ENCODE measurements at regions not wholly inside any gene's neighbourhood (a gene's known extent, or its start where the extent isn't known, plus 50 kb on each side); places are given as distances from the start of the nearest gene placed in this dataset.
"Not testable (repeated sequence)": the region's sequence is repeated elsewhere in the genome, so short reads cannot be mapped to it uniquely, and the experiment has no call there.

DNA sequence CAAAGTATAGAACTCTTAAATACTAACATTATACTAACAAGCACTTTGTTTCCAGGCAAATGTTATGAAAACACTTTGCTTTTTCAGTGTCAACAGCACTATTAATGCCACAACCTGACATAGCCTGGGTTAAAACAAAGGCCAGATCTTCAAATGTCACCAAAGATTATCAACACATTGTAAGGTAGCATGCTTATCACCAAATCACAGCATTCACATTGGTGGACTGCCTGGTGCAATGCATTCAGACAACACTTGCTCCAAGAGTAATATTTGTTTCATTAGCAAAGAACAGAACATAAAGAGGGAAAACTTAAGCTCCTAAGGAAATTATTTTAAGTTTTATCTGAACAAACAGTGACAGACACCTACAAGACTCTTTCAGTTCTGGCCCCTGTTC, 1361.2 kb downstream of the CDH8 start:
- no peak for DNase-seq (ENCODE audit: low spot score)

- DNase-seq (ENCODE audit: low spot score): no peak
Measured at GRCh38 chr16:60674241-60674640, 1362.0 kb downstream of the CDH8 start.

- DNase-seq (ENCODE audit: low spot score): no peak
Measured at GRCh38 chr16:60655514-60656153, 1380.6 kb downstream of the CDH8 start.

GRCh38 chr16:60651346-60651745, 1384.9 kb downstream of the CDH8 start:
- DNase-seq (ENCODE audit: low spot score): no peak

GRCh38 chr16:60648290-60648689, 1387.9 kb downstream of the CDH8 start:
- DNase-seq (ENCODE audit: low spot score): no peak

GRCh38 chr16:60647388-60647787, 1388.8 kb downstream of the CDH8 start:
- not testable (repeated sequence) for DNase-seq (ENCODE audit: low spot score)

GRCh38 chr16:60646631-60647030, 1389.6 kb downstream of the CDH8 start:
- DNase-seq (ENCODE audit: low spot score): no peak

- no peak for DNase-seq (ENCODE audit: low spot score)
Measured at GRCh38 chr16:60645541-60645940, 1390.7 kb downstream of the CDH8 start.

GRCh38 chr16:60642956-60643355, 1393.3 kb downstream of the CDH8 start:
- DNase-seq (ENCODE audit: low spot score): no peak

DNA sequence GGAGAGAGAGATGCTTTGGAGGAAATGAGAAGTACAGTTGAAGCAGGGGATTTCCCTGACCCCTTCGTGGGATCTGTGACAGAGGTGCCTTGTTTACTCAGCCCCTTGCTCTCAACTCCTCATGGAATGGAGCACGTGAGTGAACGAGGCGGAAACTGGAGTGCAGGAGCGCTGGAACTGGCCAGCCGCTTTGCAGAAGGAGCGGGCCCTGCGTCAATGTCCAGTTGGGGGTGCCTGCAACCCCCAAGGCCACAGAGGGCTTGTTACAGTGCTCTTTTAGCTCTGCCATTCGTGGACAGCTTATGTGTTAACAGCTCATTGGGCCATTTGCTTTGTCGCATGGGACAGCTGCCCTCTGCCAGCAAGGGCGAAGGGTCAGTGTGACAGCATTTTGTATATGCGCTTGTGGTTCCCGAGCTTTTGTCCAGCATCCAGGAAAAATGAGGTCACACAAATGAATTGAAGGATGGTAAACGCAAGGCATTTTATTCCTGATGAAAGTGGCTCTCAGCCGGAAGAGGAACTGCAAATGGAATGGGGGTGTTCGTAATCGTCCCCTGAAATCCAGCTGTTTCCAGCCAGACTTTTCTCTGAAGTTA, 1395.1 kb downstream of the CDH8 start:
- no peak for DNase-seq (ENCODE audit: low spot score)

DNA sequence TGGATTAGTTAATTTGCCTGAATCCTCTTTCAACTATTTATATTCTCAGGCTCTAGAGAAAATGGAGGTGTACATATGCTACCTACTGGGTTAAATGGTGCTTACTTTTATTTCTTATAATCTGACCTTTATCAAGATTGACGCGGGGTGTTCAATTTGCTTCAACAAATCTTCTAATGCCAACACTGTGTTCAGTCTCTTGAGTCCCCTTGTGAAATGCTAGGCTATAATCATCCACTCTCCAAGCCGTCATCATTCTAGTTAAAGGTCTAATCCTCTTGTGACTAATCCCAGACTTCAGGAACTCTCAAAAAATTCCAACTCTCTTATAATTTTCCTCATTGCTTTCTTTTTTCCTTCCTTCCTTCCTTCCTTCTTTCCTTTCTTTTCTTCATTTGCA, 1396.2 kb downstream of the CDH8 start:
- DNase-seq (ENCODE audit: low spot score): no peak

DNA sequence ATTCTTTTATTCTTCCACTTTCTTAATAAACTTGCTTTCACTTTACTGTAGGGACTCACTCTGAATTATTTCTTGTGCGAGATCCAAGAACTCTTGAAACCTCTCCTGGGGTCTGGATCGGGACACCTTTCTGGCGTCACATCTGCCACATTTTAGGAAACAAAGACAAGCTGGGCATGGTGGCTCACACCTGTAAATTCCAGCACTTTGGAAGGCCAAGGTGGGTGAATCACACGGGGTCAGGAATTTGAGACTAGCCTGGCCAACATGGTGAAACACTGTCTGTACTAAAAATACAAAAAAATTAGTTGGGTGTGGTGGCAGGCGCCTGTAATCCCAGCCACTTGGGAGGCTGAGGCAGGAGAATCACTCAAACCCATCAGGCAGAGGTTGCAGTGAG, 1399.6 kb downstream of the CDH8 start:
- not testable (repeated sequence) for DNase-seq (ENCODE audit: low spot score)

GRCh38 chr16:60636117-60636516, 1400.1 kb downstream of the CDH8 start:
- DNase-seq (ENCODE audit: low spot score): no peak

DNA sequence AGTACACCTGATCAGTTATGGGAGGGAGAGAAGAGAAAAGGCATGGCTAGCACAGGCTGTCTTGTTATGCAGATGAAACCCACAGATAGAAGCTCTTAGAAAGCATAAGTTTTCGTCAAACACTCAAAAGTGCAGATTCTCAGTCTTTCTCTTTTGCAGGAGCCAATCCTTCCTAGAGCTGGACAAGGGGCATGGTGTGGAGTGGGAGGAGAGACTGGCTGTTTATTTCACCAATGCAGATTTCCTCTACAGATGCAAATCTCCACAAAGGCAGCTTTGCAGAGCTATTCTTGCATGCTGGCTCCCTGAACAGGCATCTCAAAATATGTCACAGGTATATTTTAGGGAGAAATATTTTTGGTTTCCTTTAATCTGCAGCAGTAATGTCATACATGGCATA, 1400.7 kb downstream of the CDH8 start:
- DNase-seq (ENCODE audit: low spot score): no peak

DNA sequence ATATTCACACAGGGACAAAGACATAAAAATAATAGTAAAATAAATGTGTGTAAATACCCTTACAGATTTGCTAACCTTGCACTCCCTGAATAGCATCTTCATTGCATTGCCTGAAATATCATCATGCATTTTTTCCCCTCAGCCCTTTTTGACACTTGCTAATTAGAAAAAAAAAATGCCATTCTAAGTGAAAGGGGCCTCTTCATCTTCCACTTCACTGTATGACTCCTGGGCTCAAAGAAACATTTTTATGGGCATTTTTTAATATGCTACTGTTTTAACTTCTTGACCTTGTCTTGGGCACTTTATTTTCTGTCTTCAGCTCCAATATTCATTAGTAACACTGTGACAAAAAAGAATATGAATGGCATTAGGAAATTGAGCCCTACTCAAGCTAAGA, 1424.4 kb downstream of the CDH8 start:
- DNase-seq (ENCODE audit: low spot score): no peak

DNA sequence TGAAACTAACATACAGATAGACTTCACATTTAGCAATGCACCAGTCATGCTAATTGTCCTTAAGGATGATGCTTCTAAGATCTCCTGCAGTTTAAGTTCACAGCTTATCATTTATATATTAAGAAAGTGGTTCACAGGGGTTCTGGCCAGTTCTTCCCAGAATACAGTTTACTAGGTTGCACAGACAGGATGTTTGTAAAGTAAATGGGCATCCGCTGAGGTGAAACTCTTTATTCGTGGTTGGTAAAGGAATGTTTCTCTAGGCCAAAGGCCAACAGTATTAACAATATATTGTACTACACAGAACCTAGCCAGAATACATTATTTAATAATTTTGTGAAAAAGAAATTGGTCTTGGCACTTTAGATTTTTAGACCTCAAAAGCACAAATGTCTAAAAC, 1427.3 kb downstream of the CDH8 start:
- DNase-seq (ENCODE audit: low spot score): no peak

- DNase-seq (ENCODE audit: low spot score): not testable (repeated sequence)
Measured at GRCh38 chr16:60605652-60606051, 1430.6 kb downstream of the CDH8 start.

DNA sequence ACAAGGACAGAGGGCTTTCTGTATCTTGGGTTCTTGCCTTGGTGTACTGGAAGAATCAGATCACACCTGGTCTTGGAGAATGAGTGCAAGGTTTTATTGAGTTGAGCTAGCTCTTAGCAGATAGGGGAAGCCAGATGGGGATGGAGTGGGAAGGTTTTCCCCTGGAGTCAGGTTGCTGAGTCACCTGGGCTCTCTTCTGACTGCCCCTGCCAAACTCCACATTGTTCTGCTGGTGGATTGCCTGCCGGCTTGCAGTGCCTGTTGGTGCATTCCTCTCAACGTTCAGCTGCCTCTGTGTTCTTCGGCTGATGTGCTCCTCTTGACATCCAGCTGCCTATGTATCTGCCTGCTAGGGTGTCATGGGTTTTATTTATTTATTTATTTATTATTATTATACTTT, 1431.1 kb downstream of the CDH8 start:
- DNase-seq (ENCODE audit: low spot score): no peak

DNA sequence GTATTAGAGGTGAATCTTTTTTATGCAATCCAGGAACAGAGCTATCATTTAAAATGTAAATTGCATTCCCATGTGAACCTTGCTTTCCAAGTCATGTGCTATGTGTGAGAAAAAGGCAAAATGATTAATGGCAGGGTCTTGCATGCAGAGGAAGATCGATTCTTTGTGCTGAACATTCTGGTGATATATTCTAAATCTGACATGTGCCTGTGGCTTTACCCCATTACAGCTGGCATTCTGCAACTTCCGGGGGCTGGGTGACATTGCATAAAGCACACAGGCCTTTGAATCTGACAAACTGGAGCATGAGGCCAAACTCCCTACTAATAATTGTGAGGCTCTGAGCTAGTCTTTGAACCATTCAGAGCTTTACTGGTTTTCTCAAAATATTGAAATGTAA, 1449.7 kb downstream of the CDH8 start:
- DNase-seq (ENCODE audit: low spot score): no peak

DNA sequence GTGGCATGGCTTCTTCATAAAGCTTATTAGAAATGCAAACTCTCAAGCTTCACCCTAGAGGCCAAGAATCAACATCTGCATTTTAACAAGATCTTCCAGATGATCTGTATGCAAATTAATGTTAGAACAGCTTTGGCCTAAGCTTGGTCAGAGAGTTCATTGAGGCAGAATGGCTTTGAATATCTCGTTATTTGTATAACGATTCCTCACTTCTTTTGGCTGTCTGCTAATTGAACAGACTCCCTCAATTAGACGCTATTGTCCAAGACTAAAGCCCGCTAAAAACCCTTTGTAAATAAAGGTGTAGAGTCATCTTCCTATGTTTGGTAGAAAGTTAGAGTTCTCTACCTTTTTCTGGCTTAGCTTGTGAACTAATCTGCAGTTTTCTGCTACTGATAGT, 1453.7 kb downstream of the CDH8 start:
- no peak for DNase-seq (ENCODE audit: low spot score)

DNA sequence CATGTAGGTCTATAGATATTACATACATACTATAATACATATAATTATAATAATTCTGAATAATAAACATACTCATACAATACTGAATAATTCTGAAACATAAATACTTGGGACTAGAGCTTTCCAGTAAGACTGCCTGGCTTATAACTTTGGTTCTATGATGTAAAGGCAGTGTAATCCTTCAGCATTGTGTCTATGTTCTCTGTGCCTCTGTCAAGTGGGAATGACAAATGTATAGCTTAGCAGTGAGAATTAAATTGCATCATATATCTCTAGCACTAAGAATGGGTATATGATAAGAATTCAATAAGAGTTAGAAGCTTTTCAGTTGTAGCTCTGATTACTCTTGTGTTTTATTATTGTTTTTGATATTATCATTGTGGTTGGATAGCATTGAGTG, 1469.3 kb downstream of the CDH8 start:
- DNase-seq (ENCODE audit: low spot score): no peak

DNA sequence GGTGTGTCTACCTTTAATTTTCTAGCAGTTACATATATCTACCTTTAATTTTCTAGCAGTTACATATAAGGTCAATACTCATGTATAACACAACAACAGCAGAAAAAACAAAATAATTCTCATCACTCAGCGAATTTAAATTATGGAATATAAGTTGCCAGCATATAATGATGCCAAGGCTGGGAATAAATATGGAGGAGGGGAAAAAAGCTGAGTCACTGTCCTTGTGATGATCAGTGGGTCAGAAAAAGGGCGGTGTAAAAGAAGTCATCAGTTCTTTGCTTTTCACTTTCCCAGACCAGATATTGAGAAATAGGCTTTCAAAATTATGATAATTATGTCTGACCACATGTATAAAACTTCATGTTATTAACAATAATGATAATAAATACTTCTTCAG, 1471.7 kb downstream of the CDH8 start:
- no peak for DNase-seq (ENCODE audit: low spot score)

- DNase-seq (ENCODE audit: low spot score): no peak
Measured at GRCh38 chr16:60563166-60563565, 1473.1 kb downstream of the CDH8 start.

DNA sequence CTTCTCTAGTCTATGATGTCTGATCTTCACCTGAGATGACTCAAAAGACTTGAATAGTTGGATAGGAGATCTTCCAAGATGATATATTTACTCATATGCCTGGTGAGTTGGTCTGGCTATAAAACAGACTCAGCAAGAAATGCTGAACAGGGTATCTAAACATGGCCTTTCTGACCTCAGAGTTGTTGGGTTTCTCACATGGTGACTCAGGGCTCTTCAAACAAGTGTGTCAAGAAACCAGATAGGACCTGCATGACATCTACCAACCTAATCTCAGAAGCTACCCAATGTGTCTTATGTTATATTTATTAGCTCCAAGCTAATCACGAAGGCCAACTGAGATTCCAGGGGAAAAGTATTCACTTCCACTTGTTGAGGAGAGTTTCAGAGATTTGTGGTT, 1477.3 kb downstream of the CDH8 start:
- DNase-seq (ENCODE audit: low spot score): no peak

Measured in NAMALWA (cell line).